Activated effector memory CD4-positive, alpha-beta T cell treated with anti-CD3 and anti-CD28 coated beads, Interleukin-2, amount 50 U/mL, for 16 hours (primary cell): ENCODE measurements at regions not wholly inside any gene's neighbourhood (a gene's known extent, or its start where the extent isn't known, plus 50 kb on each side); places are given as distances from the start of the nearest gene placed in this dataset.
A peak's percentile ranks its signal among the peaks of the same experiment; 100 is the strongest.

Source experiments
- DNase-seq: peaks from one replicate; pipeline ENCODE4 v3.0.0-alpha.2; 2020

DNA sequence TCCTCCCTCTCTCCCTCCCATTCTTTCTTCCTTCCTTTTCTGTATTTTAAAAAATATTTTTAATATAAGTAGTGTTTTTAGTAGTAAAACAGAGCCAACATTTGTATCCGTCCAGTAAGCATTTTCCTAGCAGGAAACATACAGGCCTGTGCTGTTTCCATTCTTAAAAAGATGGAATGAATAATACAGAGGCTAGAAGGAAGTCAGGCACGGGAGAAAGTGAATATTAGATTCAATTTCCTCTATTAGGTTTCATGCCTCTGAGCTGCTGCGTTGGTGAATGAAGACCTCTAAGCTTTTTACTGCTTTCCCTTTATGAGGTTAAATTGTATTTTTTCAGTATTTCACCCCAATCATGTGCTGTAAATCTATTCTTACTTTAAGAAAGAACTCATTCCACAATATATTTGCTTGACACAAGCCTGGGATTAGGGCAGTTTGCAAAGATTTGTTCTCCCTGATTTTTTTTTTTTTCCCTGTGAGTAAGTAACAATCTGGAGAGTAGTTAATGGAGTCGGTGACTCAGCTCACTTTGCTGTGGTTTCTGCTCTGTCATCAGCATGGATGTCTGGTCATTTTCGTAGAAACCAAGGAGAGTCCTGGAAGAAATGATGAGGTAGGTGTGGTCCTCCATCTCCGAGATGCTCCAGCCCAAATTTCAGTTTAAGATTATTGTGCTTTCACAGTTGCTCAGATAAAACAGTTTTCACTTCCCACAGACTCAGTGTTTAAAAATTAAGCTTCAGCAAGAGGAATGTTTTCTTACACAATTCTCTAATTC is 76.1 kb upstream of the PITRM1 start:
- no peak for DNase-seq

DNA sequence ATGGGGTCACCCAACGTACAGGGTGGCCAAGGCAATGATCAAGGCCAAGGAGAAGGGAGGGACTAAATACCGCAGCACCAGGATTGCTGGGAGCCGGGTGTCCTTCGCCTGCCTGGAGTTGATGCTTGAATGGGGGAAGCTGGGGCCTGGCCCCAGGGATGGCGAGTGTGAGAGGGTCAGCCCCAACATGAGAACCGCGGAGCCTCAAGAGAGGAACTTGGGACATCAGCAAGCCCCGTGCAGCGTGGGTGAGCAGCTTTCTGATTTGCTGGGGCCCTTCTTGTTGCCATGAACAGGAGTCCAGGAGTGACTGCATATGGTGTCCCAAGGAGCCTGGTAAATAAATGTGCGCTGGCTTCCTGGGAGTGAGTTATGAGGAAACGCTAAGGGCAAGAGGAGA is 72.8 kb upstream of the PITRM1 start:
- DNase-seq, result no peak

- no peak for DNase-seq
Measured at GRCh38 chr10:3241967-3242650, 69.5 kb upstream of the PITRM1 start.

- no peak for DNase-seq
Measured at GRCh38 chr10:3241274-3241921, 68.8 kb upstream of the PITRM1 start.

DNA sequence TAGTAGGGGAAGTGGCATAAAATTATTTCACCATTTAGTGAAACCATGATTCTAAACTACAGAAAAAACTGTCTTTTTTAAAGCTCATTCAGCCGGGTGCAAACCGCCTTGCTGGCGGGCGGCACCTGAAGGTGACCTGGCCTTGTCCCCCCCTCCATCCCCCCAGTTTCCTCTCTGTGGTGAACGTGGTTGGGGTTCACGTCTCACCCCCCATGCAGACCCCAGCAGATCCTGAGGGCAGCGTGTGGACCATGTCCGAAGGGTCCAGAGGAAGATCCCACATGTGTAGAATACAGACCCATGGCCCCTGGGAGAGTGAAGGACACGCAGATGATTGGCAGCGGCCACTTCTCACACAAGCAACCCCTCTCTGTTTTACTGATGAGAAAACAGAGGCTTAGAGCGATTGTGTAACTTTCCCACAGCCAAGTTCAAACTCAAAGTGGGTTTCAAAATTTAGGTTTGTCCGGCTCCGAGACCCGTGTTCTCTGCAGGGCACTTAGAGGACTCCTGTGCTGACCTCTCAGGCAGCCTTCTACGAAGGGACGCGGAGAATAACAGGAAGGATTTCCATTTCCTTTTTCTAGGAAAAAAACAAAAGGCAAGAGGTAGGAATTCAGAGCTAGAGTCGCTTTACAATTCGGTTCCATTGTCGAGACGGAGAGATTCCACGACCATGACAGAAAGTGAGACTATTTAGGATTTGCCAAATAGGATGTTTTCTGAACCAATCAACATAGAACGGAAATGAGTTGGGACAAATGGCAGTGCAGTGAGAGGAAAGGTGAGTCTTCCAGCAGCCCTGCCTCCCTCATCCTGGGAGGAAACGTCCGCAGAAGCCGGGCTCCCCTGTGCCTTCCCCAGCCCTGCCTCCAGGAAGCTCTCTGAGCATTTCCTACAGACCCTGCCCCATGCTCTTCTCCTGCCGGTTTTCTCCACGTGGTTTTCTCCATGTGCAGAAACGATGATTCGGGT is 67.6 kb upstream of the PITRM1 start:
- no peak for DNase-seq

DNA sequence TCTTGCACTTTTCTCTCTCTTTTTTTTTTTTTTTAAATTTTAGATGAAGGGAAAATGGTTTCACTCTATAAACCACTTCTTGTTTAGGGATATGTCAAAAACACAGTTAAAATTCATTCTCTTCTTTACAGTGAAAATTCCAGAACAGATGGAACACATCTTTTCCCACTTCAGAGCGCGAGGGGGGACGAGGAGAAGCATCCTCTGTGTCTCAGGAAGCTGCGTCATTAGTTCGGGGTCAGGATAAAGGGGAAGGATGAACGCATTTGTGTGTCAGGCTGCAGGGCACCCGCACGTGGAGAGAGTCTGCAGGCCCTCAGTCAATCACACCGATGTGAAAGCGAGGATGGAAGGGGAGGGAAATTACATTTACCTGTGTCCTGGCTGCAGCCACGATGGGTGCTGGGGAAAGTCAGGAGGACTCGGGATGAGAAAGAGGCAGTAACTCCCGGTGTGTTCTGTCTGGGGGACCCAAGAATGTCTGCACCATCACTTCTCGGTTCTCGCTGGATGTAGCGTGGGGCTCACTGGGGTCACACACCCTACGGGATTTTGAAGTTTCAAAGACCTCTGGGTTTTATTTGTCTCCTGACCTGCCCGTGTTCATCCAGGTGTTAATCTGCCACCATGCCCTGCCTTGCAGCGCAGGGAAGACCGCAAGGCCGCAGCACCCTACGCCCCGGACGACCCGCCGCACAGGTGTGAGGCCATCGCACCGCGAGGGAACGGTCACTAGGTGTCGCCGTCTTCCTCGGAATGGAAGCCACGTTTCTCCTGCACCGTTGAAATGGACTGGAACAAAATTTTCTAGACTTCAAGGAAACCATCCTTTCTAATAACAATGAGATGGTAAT is 66.7 kb upstream of the PITRM1 start:
- peak; percentile 91 for DNase-seq

DNA sequence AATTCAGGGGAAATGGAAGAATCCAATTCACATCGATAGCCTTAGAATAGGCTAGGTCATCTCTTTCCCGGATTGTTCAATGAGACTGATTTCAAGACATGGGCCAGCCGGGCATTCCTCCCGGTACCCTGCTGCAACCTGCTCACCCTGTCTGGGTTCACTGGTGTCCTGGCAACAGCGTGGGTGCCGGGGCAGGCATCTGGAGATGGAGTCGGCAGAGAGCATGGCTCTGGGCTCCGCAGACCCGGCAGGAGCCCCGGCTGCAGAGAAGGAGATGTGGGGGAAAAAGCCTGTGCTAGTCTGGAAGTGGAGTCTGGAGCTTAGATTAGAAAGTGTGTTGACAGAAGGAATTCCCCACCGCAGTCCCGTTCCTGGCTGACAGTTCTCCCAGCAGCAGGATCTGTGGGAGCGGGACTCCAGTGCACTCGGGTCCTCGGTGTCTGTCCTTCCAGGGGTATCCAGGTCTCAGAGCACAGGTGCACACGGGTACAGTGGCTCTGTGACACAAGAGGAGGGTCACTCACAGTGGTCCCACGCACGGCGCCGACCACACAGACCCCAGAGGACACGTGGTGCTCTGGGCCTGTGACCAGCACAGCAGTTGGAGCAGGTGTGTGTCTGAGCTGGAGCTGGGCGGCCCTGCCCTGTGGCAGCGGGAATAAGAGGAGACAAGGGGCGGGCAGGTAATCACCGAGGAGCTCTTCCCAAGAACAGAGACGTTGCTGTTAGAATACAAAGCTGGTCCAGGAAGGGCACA is 65.7 kb upstream of the PITRM1 start:
- no peak for DNase-seq

DNA sequence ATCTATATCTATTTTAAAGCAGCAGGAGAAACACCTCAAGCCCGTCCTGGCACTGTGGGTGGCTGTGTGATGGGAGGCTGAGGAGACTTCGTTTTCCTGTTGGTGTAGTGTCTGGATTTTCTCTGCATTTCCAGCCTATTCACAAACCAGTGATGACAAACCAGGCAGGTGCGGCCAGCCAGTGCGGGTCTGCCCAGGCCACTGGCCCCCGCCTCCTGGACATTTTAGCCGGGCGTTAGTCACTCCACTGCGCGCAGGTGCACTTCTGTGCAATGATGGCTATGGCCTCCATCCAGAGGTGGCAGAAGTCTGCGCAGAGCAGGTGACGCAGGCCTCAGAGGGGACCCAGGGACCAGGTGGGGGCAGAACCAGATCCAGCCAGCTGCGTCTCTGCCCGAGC is 64.9 kb upstream of the PITRM1 start:
- no peak for DNase-seq

- DNase-seq, result no peak
Measured at GRCh38 chr10:3236644-3237404, 64.2 kb upstream of the PITRM1 start.

DNA sequence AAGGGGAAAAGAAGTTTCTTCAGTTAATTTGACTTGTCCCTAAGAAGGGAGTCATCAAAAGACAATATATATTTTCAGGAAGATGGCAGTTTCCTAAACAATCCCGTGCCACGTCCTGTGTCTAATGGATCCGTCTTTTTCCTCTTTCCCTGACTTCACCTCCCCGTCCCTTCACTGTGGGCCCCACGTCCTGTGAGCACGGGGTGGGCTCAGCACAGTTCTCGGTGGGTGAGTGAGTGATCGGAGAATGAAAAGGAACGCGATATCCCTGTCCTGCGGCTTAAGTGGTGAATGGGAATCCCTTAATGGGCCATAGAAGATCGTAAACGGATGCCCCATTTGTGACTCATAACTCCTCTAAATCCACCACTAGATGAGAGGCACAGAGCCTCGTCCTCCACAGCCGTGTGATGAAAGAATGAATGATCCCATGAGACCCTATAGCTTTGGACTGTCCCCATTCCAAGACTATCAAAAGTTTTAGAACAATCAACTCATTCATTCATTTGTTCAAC is 63.5 kb upstream of the PITRM1 start:
- no peak for DNase-seq

DNA sequence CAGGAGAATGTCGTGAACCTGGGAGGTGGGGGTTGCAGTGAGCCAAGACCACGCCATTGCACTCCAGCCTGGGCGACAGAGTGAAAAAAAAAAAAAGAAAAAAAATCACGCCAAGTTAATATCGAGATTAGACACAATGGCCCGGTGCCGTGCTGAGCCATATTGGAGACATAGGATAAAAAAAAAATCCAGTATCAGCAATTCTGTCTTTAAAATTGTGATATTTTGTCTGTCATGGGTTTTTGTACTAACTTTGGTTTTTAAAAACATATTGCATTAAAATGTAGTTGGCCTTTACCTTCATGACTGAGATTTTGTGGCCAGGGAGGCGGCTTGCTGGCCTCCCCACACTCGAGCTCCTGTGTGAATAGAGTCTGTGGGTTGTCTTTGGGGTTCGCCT is 62.8 kb upstream of the PITRM1 start:
- no peak for DNase-seq

DNA sequence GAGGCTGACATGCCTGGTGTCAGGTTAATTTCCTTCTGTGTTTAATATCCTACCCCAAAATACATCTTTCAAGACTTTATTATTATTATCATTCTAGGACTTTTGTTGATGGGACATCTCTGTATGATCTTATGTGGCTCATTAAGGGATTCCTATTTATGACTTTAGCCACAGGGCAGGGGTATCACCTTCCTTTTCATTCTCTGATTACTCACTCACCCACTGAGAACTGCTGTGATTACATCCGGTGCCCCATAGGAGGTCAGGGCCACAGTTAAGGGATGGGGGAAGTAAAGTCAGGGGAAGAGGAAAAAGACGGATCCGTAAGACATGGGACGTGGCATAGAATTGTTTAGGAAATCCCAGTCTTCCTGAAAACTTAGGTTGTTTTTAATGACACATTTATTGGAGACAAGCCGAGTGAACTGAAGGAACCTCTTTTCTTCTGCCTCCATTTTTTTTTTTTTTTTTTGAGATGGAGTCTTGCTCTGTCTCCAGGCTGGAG is 61.0 kb upstream of the PITRM1 start:
- no peak for DNase-seq

DNA sequence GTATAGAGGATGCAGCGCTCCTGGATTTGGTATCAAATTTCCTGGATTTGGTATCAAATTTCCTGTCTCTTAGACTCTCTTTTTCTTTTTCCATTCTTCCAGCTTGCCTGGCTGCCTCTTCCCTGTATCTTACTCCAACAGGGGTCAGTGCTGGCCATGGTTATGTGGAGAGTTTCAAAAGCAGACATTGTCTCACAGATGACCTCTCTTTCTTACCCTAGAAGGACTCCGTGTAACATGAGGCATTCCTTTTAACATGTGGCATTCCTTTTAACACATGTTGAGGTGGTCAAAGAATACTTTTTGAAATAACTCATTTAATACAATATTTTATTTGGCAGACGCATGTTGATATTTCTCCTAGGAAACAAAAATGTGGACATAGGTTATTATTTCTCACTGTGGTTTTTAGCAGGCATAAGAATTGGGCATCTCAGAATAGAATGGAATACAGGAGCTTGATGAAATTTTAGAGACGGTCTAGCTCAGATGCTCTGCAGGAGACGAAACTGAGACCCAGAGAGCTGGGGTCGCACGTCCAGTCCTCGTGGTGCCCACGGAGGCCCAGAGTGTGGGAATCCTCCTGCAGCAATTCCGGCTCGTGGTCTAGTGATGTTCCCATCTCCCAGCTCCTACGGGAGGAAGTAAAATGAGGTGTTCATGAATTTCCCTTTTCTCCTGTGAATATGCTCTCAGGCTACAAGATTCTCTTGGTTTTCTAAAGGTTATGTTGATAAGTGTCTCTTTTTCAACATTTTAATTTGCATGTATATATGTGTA is 59.6 kb upstream of the PITRM1 start:
- DNase-seq, result no peak

GRCh38 chr10:3229815-3230214 is 57.2 kb upstream of the PITRM1 start:
- DNase-seq, result no peak

DNA sequence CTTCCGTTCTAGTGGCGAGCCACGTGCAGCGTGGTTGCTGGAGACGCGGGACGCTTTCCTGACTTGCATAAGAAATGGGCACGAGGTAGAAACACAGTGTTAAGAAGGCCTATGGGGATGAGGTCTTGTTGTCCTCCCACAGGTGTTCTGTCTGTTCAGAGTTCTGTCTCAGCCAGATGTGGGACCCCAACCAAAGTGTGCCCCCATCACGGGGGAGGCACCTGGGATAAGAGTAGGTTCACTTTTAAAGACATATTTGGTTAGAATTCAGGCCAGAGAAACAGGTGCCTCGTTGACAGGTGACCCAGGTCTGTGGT is 56.0 kb upstream of the PITRM1 start:
- DNase-seq, result no peak

DNA sequence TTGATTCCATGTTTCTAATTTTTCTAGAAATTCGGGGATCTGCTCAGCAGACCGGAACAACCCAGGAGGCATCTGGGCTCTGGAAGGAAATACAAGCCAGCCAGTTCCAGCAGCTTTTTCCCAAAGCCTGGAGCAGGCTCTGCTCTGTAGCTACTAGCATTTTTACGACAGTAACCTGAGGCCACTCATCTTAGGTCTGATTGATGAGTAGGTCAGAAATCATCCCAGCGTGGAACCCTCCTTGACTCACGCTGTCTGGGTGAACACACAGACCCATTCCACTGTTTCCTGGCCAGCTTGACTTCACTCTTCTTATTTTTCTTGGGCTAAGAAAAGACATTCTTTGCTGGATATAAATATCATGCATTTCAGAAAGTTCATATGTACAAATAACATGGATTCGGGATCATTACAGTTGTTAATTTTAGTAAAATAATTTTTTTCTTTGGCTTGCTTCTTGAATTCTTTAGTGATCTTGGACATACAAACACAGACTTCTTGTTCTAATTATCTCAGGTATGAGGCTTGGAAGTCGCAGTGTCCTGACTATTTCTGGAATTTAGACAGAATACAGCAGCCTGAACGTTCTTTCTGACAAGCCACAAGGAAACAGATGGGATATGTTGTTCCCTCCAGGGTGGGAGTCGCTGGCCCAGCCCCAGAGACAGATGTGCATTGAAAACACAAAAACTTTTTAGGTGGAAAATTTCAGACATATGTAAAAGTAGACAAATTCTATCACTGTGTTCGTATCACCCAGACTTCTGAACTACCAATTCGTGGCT is 54.6 kb upstream of the PITRM1 start:
- DNase-seq, result no peak

DNA sequence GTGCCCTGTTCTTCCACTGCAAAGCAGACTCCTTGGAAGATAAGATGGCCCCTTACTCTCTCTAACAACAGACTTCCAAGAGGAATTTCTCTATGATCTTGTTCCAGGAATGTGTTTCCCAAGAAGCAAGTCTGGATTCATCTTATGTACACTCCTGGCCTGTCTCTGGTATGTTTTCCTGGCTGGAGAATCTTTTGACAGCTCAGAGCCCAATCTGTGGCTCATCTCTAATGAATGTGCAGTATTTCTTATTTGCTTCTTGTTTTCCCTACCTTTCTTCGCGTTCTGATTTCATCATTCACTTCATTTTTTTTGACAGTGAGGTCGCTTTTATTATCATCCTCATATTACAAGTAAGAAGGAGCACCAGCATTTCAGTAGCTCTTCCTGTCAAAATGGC is 53.0 kb upstream of the PITRM1 start:
- DNase-seq, result no peak

DNA sequence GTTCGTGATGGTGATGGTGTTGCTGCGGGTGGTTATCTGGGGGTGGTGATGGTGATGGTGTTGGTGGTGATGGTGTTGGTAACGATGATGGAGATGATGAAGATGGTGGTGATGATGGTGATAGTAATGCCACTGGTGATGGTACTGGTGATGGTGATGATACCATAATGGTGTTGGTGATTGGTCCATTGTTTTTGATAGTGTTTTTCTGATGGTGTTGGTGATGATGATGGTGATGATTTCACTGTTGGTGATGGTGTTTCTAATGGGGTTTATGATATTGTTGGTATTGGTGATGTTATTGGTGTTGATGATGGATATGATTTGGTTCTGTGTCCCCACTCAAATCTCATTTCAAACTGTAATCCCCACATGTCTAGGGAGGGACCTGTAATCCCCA is 51.7 kb upstream of the PITRM1 start:
- no peak for DNase-seq
